Activated CD8-positive, alpha-beta memory T cell treated with anti-CD3 and anti-CD28 coated beads for 24 hours (primary cell): ENCODE measurements at regions not wholly inside any gene's neighbourhood (a gene's known extent, or its start where the extent isn't known, plus 50 kb on each side); places are given as distances from the start of the nearest gene placed in this dataset.
A peak's percentile ranks its signal among the peaks of the same experiment; 100 is the strongest.
"Not testable (repeated sequence)": the region's sequence is repeated elsewhere in the genome, so short reads cannot be mapped to it uniquely, and the experiment has no call there.

Experiments
- DNase-seq: peaks from one replicate; pipeline ENCODE4 v3.0.0-alpha.2; 2020

- DNase-seq = peak; percentile 4
Observed at GRCh38 chr6:157727629-157728182, 95.3 kb upstream of the SNX9 start.

- peak; percentile 3 for DNase-seq
Observed at GRCh38 chr6:157728183-157728881, 94.7 kb upstream of the SNX9 start.

- DNase-seq = no peak
Observed at GRCh38 chr6:157731221-157731620, 91.8 kb upstream of the SNX9 start.

GRCh38 chr6:157732007-157732406 is 91.0 kb upstream of the SNX9 start:
- no peak for DNase-seq

- DNase-seq = no peak
Observed at GRCh38 chr6:157732416-157733161, 90.5 kb upstream of the SNX9 start.

- not testable (repeated sequence) for DNase-seq
Observed at GRCh38 chr6:157736555-157736954, 86.5 kb upstream of the SNX9 start.

GRCh38 chr6:157741321-157741947 is 81.6 kb upstream of the SNX9 start:
- DNase-seq = peak; percentile 11

GRCh38 chr6:157741948-157742556 is 81.0 kb upstream of the SNX9 start:
- DNase-seq = no peak

GRCh38 chr6:157744102-157744601 is 78.9 kb upstream of the SNX9 start:
- DNase-seq = no peak

- DNase-seq = no peak
Observed at GRCh38 chr6:157746897-157747296, 76.1 kb upstream of the SNX9 start.

GRCh38 chr6:157747370-157747769 is 75.7 kb upstream of the SNX9 start:
- no peak for DNase-seq

GRCh38 chr6:157748839-157749571 is 74.0 kb upstream of the SNX9 start:
- DNase-seq = no peak

- DNase-seq = peak; percentile 17
Observed at GRCh38 chr6:157750973-157751372, 72.1 kb upstream of the SNX9 start.

GRCh38 chr6:157751547-157752200 is 71.4 kb upstream of the SNX9 start:
- peak; percentile 56 for DNase-seq

GRCh38 chr6:157752879-157753278 is 70.2 kb upstream of the SNX9 start:
- DNase-seq = peak; percentile 53

GRCh38 chr6:157753291-157753690 is 69.8 kb upstream of the SNX9 start:
- DNase-seq = no peak

- peak; percentile 52 for DNase-seq
Observed at GRCh38 chr6:157753801-157754200, 69.2 kb upstream of the SNX9 start.

GRCh38 chr6:157754351-157754750 is 68.7 kb upstream of the SNX9 start:
- no peak for DNase-seq

GRCh38 chr6:157755032-157755745 is 67.9 kb upstream of the SNX9 start:
- no peak for DNase-seq

- peak; percentile 83 for DNase-seq
Observed at GRCh38 chr6:157755746-157756411, 67.2 kb upstream of the SNX9 start.
